A549 (cell line): ENCODE measurements at regions not wholly inside any gene's neighbourhood (a gene's known extent, or its start where the extent isn't known, plus 50 kb on each side); places are given as distances from the start of the nearest gene placed in this dataset.

Source experiments
- ATAC-seq, 2 experiments: fragments of 200-7000 bp in 1 of 2; fragments of >200 bp in 1 of 2; cut with Nextera tagmentation in 1 of 2; cut with Tn5 transposase in 1 of 2; 3 replicates each; pipeline versions ENCODE4 v1.8.0 to v1.9.1; 2018 to 2020; ENCODE audit warnings: mild to moderate bottlenecking in 1 of 2, moderate library complexity in 1 of 2
- CTCF ChIA-PET: fragments of 300-600 bp; sonication (Branson Sonifier 250); formaldehyde crosslinking; extraction: SDS; loops from one replicate; lab custom pipeline; 2021; ENCODE audit warnings: antibody characterized with exemption, inconsistent platforms; lab: Yijun Ruan, JAX
- POLR2A ChIA-PET: fragments of 350-600 bp; formaldehyde crosslinking; extraction: SDS; loops from one replicate; lab custom pipeline; 2021; ENCODE audit warnings: antibody characterized with exemption, inconsistent platforms; lab: Yijun Ruan, JAX
- DNase-seq, 2 experiments: peaks; one replicate each; pipeline versions ENCODE4 v3.0.0 to v3.0.0-alpha.2; 2011 to 2016; ENCODE audit warnings: low read depth in 1 of 2, low spot score in 1 of 2
- FAIRE-seq: peaks from 2 replicates; lab custom pipeline; 2011; peaks lifted over from hg19 to GRCh38; lab: Jason Lieb, UNC
- H3K27ac ChIP-seq, 2 experiments: fragments of >200 bp; sonication (Bioruptor Twin); formaldehyde crosslinking; 3 replicates each; pipeline ENCODE4 v1.5.1; 2016 to 2017
- H3K4me1 ChIP-seq: fragments of >200 bp; sonication (Bioruptor Twin); formaldehyde crosslinking; 3 replicates; pipeline ENCODE4 v1.6.1; 2016
- H3K4me2 ChIP-seq: fragments of >200 bp; sonication (Bioruptor Twin); formaldehyde crosslinking; 3 replicates; pipeline ENCODE4 v1.6.1; 2016
- H3K4me3 ChIP-seq: fragments of >200 bp; sonication (Bioruptor Twin); formaldehyde crosslinking; 3 replicates; pipeline ENCODE4 v1.5.1; 2016
- H3K9me3 ChIP-seq: fragments of >200 bp; sonication (Bioruptor Twin); formaldehyde crosslinking; 3 replicates; pipeline ENCODE4 v1.6.1; 2016
- BCL3 ChIP-seq: fragments of >200 bp; sonication (Bioruptor Twin); formaldehyde crosslinking; IDR thresholded peaks from 3 replicates; pipeline ENCODE4 v1.6.1; 2016
- BHLHE40 ChIP-seq: IDR thresholded peaks from 2 replicates; pipeline ENCODE4 v1.6.1; 2012; ENCODE audit warnings: low read depth, low read length, inconsistent platforms
- EHF ChIP-seq: fragments of 250-450 bp; sonication (Bioruptor Pico); IDR thresholded peaks from 2 replicates; pipeline ENCODE4 v1.5.0; 2020; ENCODE audit warnings: mild to moderate bottlenecking
- EP300 ChIP-seq, 2 experiments: fragments of >200 bp; sonication (Bioruptor Twin); formaldehyde crosslinking; IDR thresholded peaks; 2 replicates in 1 of 2; 3 replicates in 1 of 2; pipeline ENCODE4 v1.6.1; 2016 to 2017
- FOSB ChIP-seq: fragments of 250-450 bp; sonication (Bioruptor Pico); IDR thresholded peaks from 2 replicates; pipeline ENCODE4 v1.5.0; 2020; ENCODE audit warnings: mild to moderate bottlenecking, moderate library complexity
- FOXS1 ChIP-seq: fragments of 250-450 bp; sonication (Bioruptor Pico); IDR thresholded peaks from 2 replicates; pipeline ENCODE4 v1.5.0; 2020; ENCODE audit warnings: mild to moderate bottlenecking, moderate library complexity
- GATA3 ChIP-seq: IDR thresholded peaks from 2 replicates; pipeline ENCODE4 v1.6.1; 2012; ENCODE audit warnings: borderline replicate concordance
- HES2 ChIP-seq: fragments of >200 bp; sonication (Bioruptor Twin); formaldehyde crosslinking; IDR thresholded peaks from 2 replicates; pipeline ENCODE4 v1.6.1; 2016
- HOXA7 ChIP-seq: fragments of 250-450 bp; sonication (Bioruptor Pico); IDR thresholded peaks from 2 replicates; pipeline ENCODE4 v1.5.0; 2020; ENCODE audit warnings: mild to moderate bottlenecking, moderate library complexity
- KDM1A ChIP-seq: fragments of 200-600 bp; sonication (generic); IDR thresholded peaks from 2 replicates; pipeline ENCODE4 v1.6.1; 2016; ENCODE audit warnings: low read depth, mild to moderate bottlenecking
- KDM5A ChIP-seq: fragments of 200-600 bp; sonication (generic); IDR thresholded peaks from 2 replicates; pipeline ENCODE4 v1.6.1; 2016; ENCODE audit warnings: antibody characterized with exemption, mild to moderate bottlenecking
- MAX ChIP-seq: IDR thresholded peaks from 2 replicates; pipeline ENCODE4 v1.6.1; 2012
- PHF8 ChIP-seq: fragments of 200-600 bp; sonication (generic); IDR thresholded peaks from 2 replicates; pipeline ENCODE4 v1.6.1; 2016; ENCODE audit warnings: low read depth, mild to moderate bottlenecking, antibody characterized with exemption, moderate library complexity, borderline replicate concordance
- RAD21 ChIP-seq, 2 experiments: fragments of >200 bp in 1 of 2; sonication (Bioruptor Twin) in 1 of 2; formaldehyde crosslinking in 1 of 2; IDR thresholded peaks in 1 of 2; conservative IDR thresholded peaks in 1 of 2; 2 replicates in 1 of 2; 3 replicates in 1 of 2; pipeline ENCODE4 v1.6.1; 2012 to 2018; ENCODE audit warnings: inconsistent platforms in 1 of 2
- RARB ChIP-seq: fragments of 250-450 bp; sonication (Bioruptor Pico); IDR thresholded peaks from 2 replicates; pipeline ENCODE4 v1.8.0; 2021; ENCODE audit warnings: mild to moderate bottlenecking, moderate library complexity
- RNF2 ChIP-seq: fragments of 200-600 bp; sonication (generic); IDR thresholded peaks from 2 replicates; pipeline ENCODE4 v1.6.1; 2016; ENCODE audit warnings: low read depth, mild to moderate bottlenecking, antibody characterized with exemption, moderate library complexity, borderline replicate concordance
- SMC3 ChIP-seq: fragments of >200 bp; sonication (Bioruptor Twin); formaldehyde crosslinking; IDR thresholded peaks from 3 replicates; pipeline ENCODE4 v1.6.1; 2018; ENCODE audit warnings: inconsistent platforms
- TFCP2L1 ChIP-seq: fragments of 250-450 bp; sonication (Bioruptor Pico); IDR thresholded peaks from 2 replicates; pipeline ENCODE4 v1.5.0; 2021; ENCODE audit warnings: mild to moderate bottlenecking
- TP53 ChIP-seq: fragments of 250-450 bp; sonication (Bioruptor Pico); IDR thresholded peaks from 2 replicates; pipeline ENCODE4 v1.5.0; 2021; ENCODE audit warnings: mild to moderate bottlenecking, moderate library complexity
- USF2 ChIP-seq: fragments of 450-650 bp; IDR thresholded peaks from 2 replicates; pipeline ENCODE4 v1.6.1; 2014; ENCODE audit warnings: antibody characterized with exemption
- ZFP36 ChIP-seq: fragments of 450-650 bp; IDR thresholded peaks from 2 replicates; pipeline ENCODE4 v1.6.1; 2014; ENCODE audit warnings: borderline replicate concordance; ENCODE audit not compliant: partially characterized antibody
- ZSCAN20 ChIP-seq: fragments of 250-450 bp; sonication (Bioruptor Pico); IDR thresholded peaks from 2 replicates; pipeline ENCODE4 v1.8.0; 2022; ENCODE audit warnings: mild to moderate bottlenecking, moderate library complexity
- WGBS: methylation state at CpG from one replicate; pipeline ENCODE4 v1.1.6; 2017; ENCODE audit errors: missing lambda C conversion rate; 5-methylcytosine and 5-hydroxymethylcytosine counted together

- TF ChIP-seq BHLHE40: no peak
- no peak for TF ChIP-seq KDM1A
- TF ChIP-seq RAD21 (conservative IDR thresholded peaks at IDR 0.05 in 1 of 2, IDR thresholded peaks at IDR 0.05 in 1 of 2): no peak
- TF ChIP-seq TP53 (CRISPR knock-in tag): no peak
- no peak for TF ChIP-seq GATA3
- no peak for TF ChIP-seq MAX
- no peak for TF ChIP-seq EHF (CRISPR knock-in tag)
- no peak for TF ChIP-seq RNF2
- TF ChIP-seq RARB (CRISPR knock-in tag): no peak
These were observed 777.0 kb downstream of the TSN start (continued) for GRCh38 chr2:122532481-122532880.

- Histone ChIP-seq H3K4me3 (no peak overlapping the region), H3K27ac (no peak overlapping the region), H3K9me3 (no peaks in the 10 kb centered on the region), H3K4me2 (no peak overlapping the region), H3K4me1 (no peaks in the 10 kb centered on the region)
- CTCF ChIA-PET: no interaction called here
- WGBS: 19% methylated on average over 5 of the region's 5 CpGs
- DNase-seq: no peak
- no peak for ATAC-seq
- TF ChIP-seq USF2 (no peak), BHLHE40 (no peak), EP300 (IDR thresholded peaks at IDR 0.05) (no peak), EHF (CRISPR knock-in tag) (no peak), ZSCAN20 (CRISPR knock-in tag) (no peak), BCL3 (no peak), ZFP36 (no peak), PHF8 (no peak), KDM5A (no peak), MAX (no peak), HES2 (no peak), HOXA7 (no peak), SMC3 (no peak), TFCP2L1 (CRISPR knock-in tag) (no peak), FOSB (CRISPR knock-in tag) (no peak)
- FAIRE-seq: no peak
- POLR2A ChIA-PET: no interaction called here
These were observed 780.6 kb downstream of the TSN start for GRCh38 chr2:122535960-122536505.

GRCh38 chr2:122539311-122539710 lies 783.9 kb downstream of the TSN start:
- Histone ChIP-seq H3K27ac (no peak overlapping the region), H3K4me3 (no peak overlapping the region), H3K4me2 (no peak overlapping the region), H3K9me3 (no peaks in the 10 kb centered on the region), H3K4me1 (no peaks in the 10 kb centered on the region)
- POLR2A ChIA-PET: no interaction called here
- WGBS: 2% methylated on average over 3 of the region's 3 CpGs
- CTCF ChIA-PET: no interaction called here
- ATAC-seq: no peak
- no peak for FAIRE-seq
- TF ChIP-seq HES2 (no peak), FOXS1 (CRISPR knock-in tag) (no peak)
- DNase-seq: no peak
